Upper lobe of left lung (tissue), 6 donors: ENCODE measurements at regions not wholly inside any gene's neighbourhood (a gene's known extent, or its start where the extent isn't known, plus 50 kb on each side); places are given as distances from the start of the nearest gene placed in this dataset.

Experiments
- ATAC-seq, 2 donors: fragments of 200-7000 bp; cut with Tn5 transposase; one replicate each; pipeline ENCODE4 v1.9.1; 2022; ENCODE audit warnings: mild to moderate bottlenecking in 2 of 2, moderate library complexity in 2 of 2; ENCODE audit not compliant: low FRiP score in 2 of 2
- DNase-seq, 2 donors: peaks; one replicate each; pipeline ENCODE4 v3.0.0-alpha.2; 2019 to 2020
- H3K27ac ChIP-seq, 4 donors: fragments of 200-600 bp; sonication (generic); one replicate each; pipeline ENCODE4 v1.5.1; 2016 to 2019
- H3K27me3 ChIP-seq, 4 donors: fragments of 200-600 bp; sonication (generic); one replicate each; pipeline ENCODE4 v1.5.1; 2017 to 2019
- H3K36me3 ChIP-seq, 4 donors: fragments of 200-600 bp; sonication (generic); one replicate each; pipeline ENCODE4 v1.5.1; 2016 to 2019
- H3K4me1 ChIP-seq, 4 donors: fragments of 200-600 bp; sonication (generic); one replicate each; pipeline ENCODE4 v1.5.1; 2018 to 2019
- H3K4me3 ChIP-seq, 4 donors: fragments of 200-600 bp; sonication (generic); one replicate each; pipeline ENCODE4 v1.5.1; 2017 to 2019; ENCODE audit warnings: mild to moderate bottlenecking in 2 of 4, moderate library complexity in 1 of 4
- H3K9me3 ChIP-seq, 4 donors: fragments of 200-600 bp; sonication (generic); one replicate each; pipeline ENCODE4 v1.5.1; 2018 to 2019
- CTCF ChIP-seq, 6 experiments: fragments of 450-650 bp in 4 of 6; fragments of 200-600 bp in 2 of 6; sonication (generic) in 2 of 6; IDR thresholded peaks; one replicate each; pipeline ENCODE4 v1.5.1; 2016 to 2019; ENCODE audit warnings: antibody characterized with exemption in 6 of 6
- EP300 ChIP-seq, 4 donors: sonication (generic); formaldehyde crosslinking; IDR thresholded peaks; one replicate each; pipeline ENCODE4 v1.5.1; 2017; ENCODE audit warnings: antibody characterized with exemption in 4 of 4, control low read depth in 2 of 4
- POLR2A ChIP-seq, 4 donors: fragments of 450-650 bp; IDR thresholded peaks; one replicate each; pipeline ENCODE4 v1.5.1; 2016 to 2017; ENCODE audit warnings: antibody characterized with exemption in 4 of 4, mild to moderate bottlenecking in 2 of 4
- POLR2AphosphoS5 ChIP-seq, 2 donors: sonication (generic); formaldehyde crosslinking; IDR thresholded peaks; one replicate each; pipeline ENCODE4 v1.5.1; 2017; ENCODE audit warnings: antibody characterized with exemption in 2 of 2
- WGBS, 2 donors: methylation state at CpG; one replicate each; pipeline ENCODE4 v1.1.5; 2017 to 2018; 5-methylcytosine and 5-hydroxymethylcytosine counted together
- donor health status: DM: no; HTN: no; CAD: no; lungs with moderate emphysema.
- donor health status: DM: no; HTN: yes; CAD: no; lungs with severe emphysema.

- H3K9me3 ChIP-seq: no peaks in the 10 kb centered on the region
- ATAC-seq (peak; percentile 35 to 62), DNase-seq (peak; percentile 13 to 51)
- no peaks in the 10 kb centered on the region for H3K36me3 ChIP-seq
- H3K27ac ChIP-seq: no peak overlapping the region
- 17 to 49% methylated on average over 5 to 15 of the region's 15 CpGs for WGBS, 2 donors
- no peak overlapping the region for H3K4me3 ChIP-seq
- H3K27me3 ChIP-seq: no peaks in the 10 kb centered on the region
- TF ChIP-seq EP300 (IDR thresholded peaks at IDR 0.05) (no peak), CTCF (IDR thresholded peaks at IDR 0.05) (peak in 5 of 6 experiments; percentile 11 to 56 (median 46))
- no peaks in the 10 kb centered on the region for H3K4me1 ChIP-seq
Observed at GRCh38 chr11:131246663-131247062, 123.8 kb upstream of the NTM start.

DNA sequence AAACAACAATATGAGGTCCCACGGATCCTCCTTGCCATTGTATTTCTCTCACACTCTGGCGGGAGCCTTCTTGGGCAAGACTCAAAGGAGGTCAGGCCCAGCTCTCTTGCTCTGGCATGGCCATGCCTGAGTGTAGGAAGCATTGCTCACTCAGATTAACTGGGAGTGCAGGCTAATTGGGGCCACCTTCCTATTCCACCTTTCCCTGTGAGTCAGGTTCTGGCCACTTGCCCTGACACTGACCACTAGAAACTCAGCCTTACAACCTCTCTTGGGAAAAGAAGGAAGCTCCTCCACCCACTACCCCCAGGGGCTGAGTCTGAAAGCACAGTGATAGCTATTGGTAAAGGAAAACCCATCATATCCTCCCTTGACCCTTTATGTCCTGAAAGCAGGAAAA, 121.8 kb upstream of the NTM start:
- H3K9me3 ChIP-seq: no peaks in the 10 kb centered on the region
- DNase-seq: no peak
- 76 to 82% methylated on average over 2 of the region's 2 CpGs for WGBS, 2 donors
- H3K27me3 ChIP-seq: no peaks in the 10 kb centered on the region
- ATAC-seq: no peak
- H3K36me3 ChIP-seq: no peaks in the 10 kb centered on the region
- TF ChIP-seq CTCF (IDR thresholded peaks at IDR 0.05) (no peak), POLR2A (IDR thresholded peaks at IDR 0.05) (no peak), EP300 (IDR thresholded peaks at IDR 0.05) (no peak), POLR2AphosphoS5 (IDR thresholded peaks at IDR 0.05) (no peak)
- no peaks in the 10 kb centered on the region for H3K4me1 ChIP-seq
- H3K27ac ChIP-seq: no peak overlapping the region
- no peak overlapping the region for H3K4me3 ChIP-seq

GRCh38 chr11:131253142-131253655, 117.2 kb upstream of the NTM start:
- Histone ChIP-seq H3K27me3 (no peaks in the 10 kb centered on the region), H3K9me3 (no peaks in the 10 kb centered on the region), H3K27ac (no peak overlapping the region), H3K4me1 (no peaks in the 10 kb centered on the region), H3K36me3 (no peaks in the 10 kb centered on the region), H3K4me3 (no peak overlapping the region)
- ATAC-seq: peak in 1 of 2 donors; percentile 34
- TF ChIP-seq CTCF (IDR thresholded peaks at IDR 0.05): no peak
- TF ChIP-seq POLR2AphosphoS5 (IDR thresholded peaks at IDR 0.05): no peak
- TF ChIP-seq POLR2A (IDR thresholded peaks at IDR 0.05): no peak
- TF ChIP-seq EP300 (IDR thresholded peaks at IDR 0.05): no peak
- peak in 1 of 2 donors; percentile 5 for DNase-seq
- WGBS, 2 donors: 22 to 27% methylated on average over 5 of the region's 5 CpGs

GRCh38 chr11:131253656-131254151, 116.7 kb upstream of the NTM start:
- DNase-seq (no peak), ATAC-seq (peak; percentile 37 to 72)
- Histone ChIP-seq H3K9me3 (no peaks in the 10 kb centered on the region), H3K27ac (no peak overlapping the region), H3K4me1 (no peaks in the 10 kb centered on the region), H3K4me3 (no peak overlapping the region), H3K27me3 (no peaks in the 10 kb centered on the region), H3K36me3 (no peaks in the 10 kb centered on the region)
- TF ChIP-seq POLR2A (IDR thresholded peaks at IDR 0.05): no peak
- TF ChIP-seq CTCF (IDR thresholded peaks at IDR 0.05): no peak
- TF ChIP-seq POLR2AphosphoS5 (IDR thresholded peaks at IDR 0.05): no peak
- 14 to 24% methylated on average over 7 to 9 of the region's 9 CpGs for WGBS, 2 donors

GRCh38 chr11:131254254-131254653, 116.2 kb upstream of the NTM start:
- ATAC-seq: no peak
- 44 to 52% methylated on average over 7 of the region's 7 CpGs for WGBS, 2 donors
- Histone ChIP-seq H3K4me1 (no peaks in the 10 kb centered on the region), H3K27me3 (no peaks in the 10 kb centered on the region), H3K9me3 (no peaks in the 10 kb centered on the region), H3K4me3 (no peak overlapping the region), H3K36me3 (no peaks in the 10 kb centered on the region), H3K27ac (no peak overlapping the region)
- no peak for DNase-seq
- TF ChIP-seq POLR2AphosphoS5 (IDR thresholded peaks at IDR 0.05): no peak
- TF ChIP-seq EP300 (IDR thresholded peaks at IDR 0.05): no peak
- TF ChIP-seq POLR2A (IDR thresholded peaks at IDR 0.05): no peak
- no peak for TF ChIP-seq CTCF (IDR thresholded peaks at IDR 0.05)
